Psoas muscle (tissue), 7 donors: ENCODE measurements at regions not wholly inside any gene's neighbourhood (a gene's known extent, or its start where the extent isn't known, plus 50 kb on each side); places are given as distances from the start of the nearest gene placed in this dataset.

Experiments used
- ATAC-seq, 4 donors: fragments of 200-7000 bp; cut with Tn5 transposase; one replicate each; pipeline ENCODE4 v1.9.1; 2020; ENCODE audit warnings: moderate library complexity in 3 of 4, mild to moderate bottlenecking in 2 of 4
- DNase-seq, 2 donors: peaks; one replicate each; pipeline ENCODE4 v3.0.0-alpha.2; 2020
- H3K27ac ChIP-seq: fragments of 200-600 bp; one replicate; pipeline ENCODE4 v1.8.0; 2022
- H3K27me3 ChIP-seq, 3 donors: fragments of 200-600 bp in 1 of 3; one replicate each; pipeline versions ENCODE4 v1.6.1 to v1.8.0; 2013 to 2022; ENCODE audit warnings: low read length in 2 of 3, mild to moderate bottlenecking in 2 of 3, moderate library complexity in 1 of 3; ENCODE audit not compliant: insufficient read depth in 3 of 3
- H3K36me3 ChIP-seq, 2 donors: fragments of 200-600 bp in 1 of 2; one replicate each; pipeline versions ENCODE4 v1.6.1 to v1.8.0; 2013 to 2022; ENCODE audit warnings: low read depth in 1 of 2, mild to moderate bottlenecking in 1 of 2, moderate library complexity in 1 of 2; ENCODE audit not compliant: insufficient read depth in 1 of 2
- H3K4me1 ChIP-seq: fragments of 200-600 bp; one replicate; pipeline ENCODE4 v1.8.0; 2022
- H3K4me3 ChIP-seq: fragments of 200-600 bp; one replicate; pipeline ENCODE4 v1.8.0; 2022; ENCODE audit warnings: mild to moderate bottlenecking
- H3K9me3 ChIP-seq: fragments of 200-600 bp; one replicate; pipeline ENCODE4 v1.8.0; 2022
- CTCF ChIP-seq: fragments of 200-600 bp; IDR thresholded peaks from one replicate; pipeline ENCODE4 v1.8.0; 2022; ENCODE audit warnings: antibody characterized with exemption
- WGBS, 3 donors: extraction: QIAGEN DNeasy Blood & Tissue Kit; methylation state at CpG; one replicate each; pipeline versions ENCODE4 v1.1.6 to v1.1.7; 2013; 5-methylcytosine and 5-hydroxymethylcytosine counted together
- intact Hi-C, 2 donors: fragments of 100-400 bp; cut with DNase I; formaldehyde crosslinking; loops; one replicate each; pipeline versions ENCODE4 v1.11.0 to v1.14.2; 2022
- donor health status: healthy with polysubstance abuse.
- donor health status: DM: no; HTN: no; CAD: no; lungs with moderate emphysema.
- donor health status: Bipolar disorder and iron deficiency.
- donor health status: healthy.
- donor health status: DM: yes; HTN: yes; CAD: no.
- donor health status: DM: no; HTN: no; CAD: no.
- donor health status: DM: yes; HTN: yes; CAD: no.

- H3K4me3 ChIP-seq: no peak overlapping the region
- no peaks in the 10 kb centered on the region for H3K4me1 ChIP-seq
- ATAC-seq (no peak), DNase-seq (no peak)
- TF ChIP-seq CTCF: no peak
- no peak overlapping the region for H3K27ac ChIP-seq
- no peaks in the 10 kb centered on the region for H3K27me3 ChIP-seq
- H3K36me3 ChIP-seq: no peaks in the 10 kb centered on the region
- intact Hi-C loops: no loop called here
- H3K9me3 ChIP-seq: peaks cover 8% of the 10 kb centered on the region
Observed at GRCh38 chr6:141105481-141105880, 1027.2 kb upstream of the GJE1 start.

GRCh38 chr6:141103246-141103645 lies 1029.5 kb upstream of the GJE1 start:
- Histone ChIP-seq H3K27ac (no peak overlapping the region), H3K27me3 (no peaks in the 10 kb centered on the region), H3K36me3 (no peaks in the 10 kb centered on the region), H3K9me3 (peaks cover 8% of the 10 kb centered on the region), H3K4me1 (no peaks in the 10 kb centered on the region), H3K4me3 (no peak overlapping the region)
- no peak for TF ChIP-seq CTCF
- no peak for DNase-seq
- no peak for ATAC-seq
- intact Hi-C loops: no loop called here

GRCh38 chr6:141097471-141097870 lies 1035.3 kb upstream of the GJE1 start:
- WGBS, 3 donors: 63 to 77% (median 74%) methylated on average over 1 of the region's 1 CpG
- intact Hi-C loops: no loop called here
- Histone ChIP-seq H3K27me3 (no peaks in the 10 kb centered on the region), H3K4me3 (no peak overlapping the region), H3K9me3 (no peaks in the 10 kb centered on the region), H3K27ac (no peak overlapping the region), H3K4me1 (no peaks in the 10 kb centered on the region), H3K36me3 (no peaks in the 10 kb centered on the region)
- no peak for ATAC-seq
- no peak for TF ChIP-seq CTCF
- no peak for DNase-seq

- Histone ChIP-seq H3K27ac (no peak overlapping the region), H3K27me3 (no peaks in the 10 kb centered on the region), H3K4me3 (no peak overlapping the region), H3K36me3 (no peaks in the 10 kb centered on the region), H3K9me3 (no peaks in the 10 kb centered on the region), H3K4me1 (no peaks in the 10 kb centered on the region)
- ATAC-seq (no peak), DNase-seq (no peak)
- intact Hi-C loops: no loop called here
- no peak for TF ChIP-seq CTCF
- WGBS, 3 donors: 73 to 76% (median 74%) methylated on average over 1 of the region's 1 CpG
Observed at GRCh38 chr6:141095308-141095707, 1037.4 kb upstream of the GJE1 start.

GRCh38 chr6:141088171-141088570 lies 1044.6 kb upstream of the GJE1 start:
- ATAC-seq: no peak
- no peaks in the 10 kb centered on the region for H3K9me3 ChIP-seq
- no peaks in the 10 kb centered on the region for H3K4me1 ChIP-seq
- no peak overlapping the region for H3K4me3 ChIP-seq
- intact Hi-C loops: no loop called here
- H3K27me3 ChIP-seq: no peaks in the 10 kb centered on the region
- H3K27ac ChIP-seq: no peak overlapping the region
- TF ChIP-seq CTCF: no peak
- no peak for DNase-seq
- no peaks in the 10 kb centered on the region for H3K36me3 ChIP-seq
